A673 (cell line): ENCODE measurements at regions not wholly inside any gene's neighbourhood (a gene's known extent, or its start where the extent isn't known, plus 50 kb on each side); places are given as distances from the start of the nearest gene placed in this dataset.

Experiments
- EZH2 ChIP-seq: fragments of 200-600 bp; sonication (generic); IDR thresholded peaks from 2 replicates; pipeline ENCODE4 v1.6.1; 2017; ENCODE audit warnings: borderline replicate concordance, low read depth, mild to moderate bottlenecking, mixed read lengths, antibody characterized with exemption, low read length; ENCODE audit not compliant: poor library complexity, severe bottlenecking
- TF ChIP-seq, protein P1 (sequence below): fragments of 300-800, 200-600 bp; sonication (generic); conservative IDR thresholded peaks from 2 replicates; pipeline ENCODE4 v1.5.1; 2017; ENCODE audit warnings: low read depth, mild to moderate bottlenecking, antibody characterized with exemption, low read length, moderate library complexity, mixed read lengths

DNA sequence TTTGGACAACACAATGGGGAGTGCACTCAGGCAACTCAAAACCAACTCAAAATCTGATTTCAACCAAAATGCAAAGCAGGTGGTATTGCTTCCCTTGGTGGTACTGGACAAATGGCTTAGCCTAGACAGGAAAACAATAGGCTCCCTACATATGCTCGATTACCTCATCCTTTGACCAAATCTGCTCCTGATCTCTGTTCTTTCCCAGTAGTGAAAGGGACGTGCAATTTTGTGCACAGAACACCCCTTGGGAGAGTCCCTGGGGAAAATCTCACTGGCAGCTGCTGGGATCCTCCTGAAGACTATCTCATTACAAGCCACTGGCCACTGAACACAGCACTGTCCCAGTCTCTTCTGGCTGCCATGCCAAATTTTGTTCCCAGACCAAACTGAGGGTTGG lies 149.2 kb upstream of the VSTM2A start:
- TF ChIP-seq, protein P1, sequence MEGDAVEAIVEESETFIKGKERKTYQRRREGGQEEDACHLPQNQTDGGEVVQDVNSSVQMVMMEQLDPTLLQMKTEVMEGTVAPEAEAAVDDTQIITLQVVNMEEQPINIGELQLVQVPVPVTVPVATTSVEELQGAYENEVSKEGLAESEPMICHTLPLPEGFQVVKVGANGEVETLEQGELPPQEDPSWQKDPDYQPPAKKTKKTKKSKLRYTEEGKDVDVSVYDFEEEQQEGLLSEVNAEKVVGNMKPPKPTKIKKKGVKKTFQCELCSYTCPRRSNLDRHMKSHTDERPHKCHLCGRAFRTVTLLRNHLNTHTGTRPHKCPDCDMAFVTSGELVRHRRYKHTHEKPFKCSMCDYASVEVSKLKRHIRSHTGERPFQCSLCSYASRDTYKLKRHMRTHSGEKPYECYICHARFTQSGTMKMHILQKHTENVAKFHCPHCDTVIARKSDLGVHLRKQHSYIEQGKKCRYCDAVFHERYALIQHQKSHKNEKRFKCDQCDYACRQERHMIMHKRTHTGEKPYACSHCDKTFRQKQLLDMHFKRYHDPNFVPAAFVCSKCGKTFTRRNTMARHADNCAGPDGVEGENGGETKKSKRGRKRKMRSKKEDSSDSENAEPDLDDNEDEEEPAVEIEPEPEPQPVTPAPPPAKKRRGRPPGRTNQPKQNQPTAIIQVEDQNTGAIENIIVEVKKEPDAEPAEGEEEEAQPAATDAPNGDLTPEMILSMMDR, result no peak
- TF ChIP-seq EZH2, result no peak
